Adrenal gland (tissue), 5 donors: ENCODE measurements at regions not wholly inside any gene's neighbourhood (a gene's known extent, or its start where the extent isn't known, plus 50 kb on each side); places are given as distances from the start of the nearest gene placed in this dataset.

Experiments
- POLR2A ChIP-seq, 2 donors: fragments of 450-650 bp; IDR thresholded peaks; one replicate each; pipeline ENCODE4 v1.6.1; 2017; ENCODE audit warnings: antibody characterized with exemption in 2 of 2, mild to moderate bottlenecking in 2 of 2, moderate library complexity in 1 of 2
- TF ChIP-seq, protein P1 (sequence below), 6 experiments: fragments of 450-650 bp in 4 of 6; fragments of 200-600 bp in 2 of 6; sonication (generic) in 1 of 6; IDR thresholded peaks; 1 replicate in 5 of 6; 2 replicates in 1 of 6; pipeline versions ENCODE4 v1.5.1 to v1.8.0; 2016 to 2021; ENCODE audit warnings: antibody characterized with exemption in 6 of 6, mild to moderate bottlenecking in 2 of 6, moderate library complexity in 1 of 6
- donor health status: DM: no; HTN: no; CAD: no.

DNA sequence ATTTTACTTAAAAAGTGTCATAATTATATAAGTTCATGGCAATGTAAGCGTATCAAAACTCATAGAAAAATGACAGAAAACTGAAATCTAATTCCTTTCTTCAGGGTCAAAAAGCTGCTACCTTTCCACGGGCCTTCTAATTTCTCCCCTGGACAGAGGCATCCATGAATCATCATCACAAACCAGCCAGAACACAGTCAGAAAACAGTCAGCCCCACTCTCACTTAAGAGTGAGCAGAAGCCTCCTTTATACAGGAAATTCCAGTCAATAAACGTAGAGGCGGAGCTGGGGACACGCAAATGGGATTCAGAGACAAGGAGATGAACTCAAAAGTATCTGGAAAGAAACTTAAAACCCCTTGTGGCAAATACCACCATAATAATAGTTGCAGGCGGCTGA is 54.2 kb upstream of the ABCC4 start:
- TF ChIP-seq, protein P1, sequence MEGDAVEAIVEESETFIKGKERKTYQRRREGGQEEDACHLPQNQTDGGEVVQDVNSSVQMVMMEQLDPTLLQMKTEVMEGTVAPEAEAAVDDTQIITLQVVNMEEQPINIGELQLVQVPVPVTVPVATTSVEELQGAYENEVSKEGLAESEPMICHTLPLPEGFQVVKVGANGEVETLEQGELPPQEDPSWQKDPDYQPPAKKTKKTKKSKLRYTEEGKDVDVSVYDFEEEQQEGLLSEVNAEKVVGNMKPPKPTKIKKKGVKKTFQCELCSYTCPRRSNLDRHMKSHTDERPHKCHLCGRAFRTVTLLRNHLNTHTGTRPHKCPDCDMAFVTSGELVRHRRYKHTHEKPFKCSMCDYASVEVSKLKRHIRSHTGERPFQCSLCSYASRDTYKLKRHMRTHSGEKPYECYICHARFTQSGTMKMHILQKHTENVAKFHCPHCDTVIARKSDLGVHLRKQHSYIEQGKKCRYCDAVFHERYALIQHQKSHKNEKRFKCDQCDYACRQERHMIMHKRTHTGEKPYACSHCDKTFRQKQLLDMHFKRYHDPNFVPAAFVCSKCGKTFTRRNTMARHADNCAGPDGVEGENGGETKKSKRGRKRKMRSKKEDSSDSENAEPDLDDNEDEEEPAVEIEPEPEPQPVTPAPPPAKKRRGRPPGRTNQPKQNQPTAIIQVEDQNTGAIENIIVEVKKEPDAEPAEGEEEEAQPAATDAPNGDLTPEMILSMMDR (IDR thresholded peaks at IDR 0.05) = no peak
- TF ChIP-seq POLR2A (IDR thresholded peaks at IDR 0.05) = no peak
